Endothelial cell (in vitro differentiated cells): ENCODE measurements at regions not wholly inside any gene's neighbourhood (a gene's known extent, or its start where the extent isn't known, plus 50 kb on each side); places are given as distances from the start of the nearest gene placed in this dataset.

ENCODE experiments used
- DNase-seq: peaks from one replicate; pipeline ENCODE4 v3.0.0; 2021; ENCODE audit warnings: low spot score
- H3K27ac Mint-ChIP-seq: one replicate; pipeline ENCODE4 v1.8.0; 2021; ENCODE audit warnings: mixed read lengths, inconsistent platforms; ENCODE audit not compliant: unreplicated experiment
- H3K27me3 Mint-ChIP-seq: one replicate; pipeline ENCODE4 v1.8.0; 2021; ENCODE audit warnings: mild to moderate bottlenecking, moderate library complexity, mixed read lengths, inconsistent platforms; ENCODE audit not compliant: unreplicated experiment
- H3K36me3 Mint-ChIP-seq: one replicate; pipeline ENCODE4 v1.8.0; 2021; ENCODE audit warnings: mild to moderate bottlenecking, low read depth, mixed read lengths, inconsistent platforms; ENCODE audit not compliant: unreplicated experiment
- H3K4me1 Mint-ChIP-seq: one replicate; pipeline ENCODE4 v1.8.0; 2021; ENCODE audit warnings: mild to moderate bottlenecking, mixed read lengths, inconsistent platforms; ENCODE audit not compliant: unreplicated experiment
- H3K4me3 Mint-ChIP-seq: one replicate; pipeline ENCODE4 v1.8.0; 2021; ENCODE audit warnings: mild to moderate bottlenecking, mixed read lengths, inconsistent platforms; ENCODE audit not compliant: unreplicated experiment
- H3K9me3 Mint-ChIP-seq: one replicate; pipeline ENCODE4 v1.8.0; 2021; ENCODE audit warnings: mixed read lengths, inconsistent platforms; ENCODE audit not compliant: unreplicated experiment
- TF ChIP-seq, protein P1 (sequence below): fragments of 200-600 bp; sonication (generic); IDR thresholded peaks from one replicate; pipeline ENCODE4 v1.5.0; 2021; ENCODE audit warnings: antibody characterized with exemption; ENCODE audit not compliant: unreplicated experiment

DNA sequence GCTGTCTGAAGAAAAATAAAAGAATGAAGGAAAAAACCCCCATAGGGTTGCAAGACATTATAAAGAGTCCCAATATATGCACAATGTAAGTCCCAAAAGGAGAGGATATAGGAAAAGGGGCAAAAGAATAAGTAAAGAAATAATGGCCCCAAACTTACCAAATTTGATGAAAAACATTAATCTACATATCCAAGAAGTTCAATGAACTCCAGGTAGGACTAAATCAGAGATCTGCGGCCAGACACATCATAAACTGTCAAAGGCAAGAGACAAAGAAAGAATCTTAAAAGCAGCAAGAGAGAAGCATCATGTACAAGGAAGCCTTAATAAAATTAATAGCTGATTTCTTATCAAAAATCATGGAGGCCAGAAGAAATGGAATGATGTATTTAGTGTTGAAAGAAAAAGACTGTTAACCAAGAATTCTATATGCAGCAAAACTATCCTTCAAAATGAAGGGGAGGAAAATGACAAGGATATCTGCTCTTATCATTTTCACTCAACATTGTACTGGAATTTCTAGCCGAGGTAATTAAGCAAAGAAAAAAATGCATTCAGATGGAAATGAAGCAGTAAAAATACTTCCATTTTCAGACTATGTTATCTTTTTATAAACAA lies 95.7 kb upstream of the GLI3 start:
- Mint-ChIP-seq H3K27me3 (no peaks in the 10 kb centered on the region), H3K4me1 (peaks cover 5% of the 10 kb centered on the region), H3K27ac (no peak overlapping the region), H3K4me3 (no peak overlapping the region), H3K36me3 (no peaks in the 10 kb centered on the region), H3K9me3 (peaks cover 4% of the 10 kb centered on the region)
- TF ChIP-seq, protein P1, sequence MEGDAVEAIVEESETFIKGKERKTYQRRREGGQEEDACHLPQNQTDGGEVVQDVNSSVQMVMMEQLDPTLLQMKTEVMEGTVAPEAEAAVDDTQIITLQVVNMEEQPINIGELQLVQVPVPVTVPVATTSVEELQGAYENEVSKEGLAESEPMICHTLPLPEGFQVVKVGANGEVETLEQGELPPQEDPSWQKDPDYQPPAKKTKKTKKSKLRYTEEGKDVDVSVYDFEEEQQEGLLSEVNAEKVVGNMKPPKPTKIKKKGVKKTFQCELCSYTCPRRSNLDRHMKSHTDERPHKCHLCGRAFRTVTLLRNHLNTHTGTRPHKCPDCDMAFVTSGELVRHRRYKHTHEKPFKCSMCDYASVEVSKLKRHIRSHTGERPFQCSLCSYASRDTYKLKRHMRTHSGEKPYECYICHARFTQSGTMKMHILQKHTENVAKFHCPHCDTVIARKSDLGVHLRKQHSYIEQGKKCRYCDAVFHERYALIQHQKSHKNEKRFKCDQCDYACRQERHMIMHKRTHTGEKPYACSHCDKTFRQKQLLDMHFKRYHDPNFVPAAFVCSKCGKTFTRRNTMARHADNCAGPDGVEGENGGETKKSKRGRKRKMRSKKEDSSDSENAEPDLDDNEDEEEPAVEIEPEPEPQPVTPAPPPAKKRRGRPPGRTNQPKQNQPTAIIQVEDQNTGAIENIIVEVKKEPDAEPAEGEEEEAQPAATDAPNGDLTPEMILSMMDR, result no peak
- no peak for DNase-seq

GRCh38 chr7:42319631-42320030 lies 82.6 kb upstream of the GLI3 start:
- TF ChIP-seq, protein P1, result no peak
- H3K36me3 Mint-ChIP-seq, result no peaks in the 10 kb centered on the region

GRCh38 chr7:42315631-42316030 lies 78.6 kb upstream of the GLI3 start:
- peaks cover 6% of the 10 kb centered on the region for H3K9me3 Mint-ChIP-seq
- no peak overlapping the region for H3K27ac Mint-ChIP-seq
- no peak overlapping the region for H3K4me3 Mint-ChIP-seq
- H3K27me3 Mint-ChIP-seq, result no peaks in the 10 kb centered on the region
- DNase-seq, result no peak
- no peaks in the 10 kb centered on the region for H3K36me3 Mint-ChIP-seq
- TF ChIP-seq, protein P1, result no peak
- peaks cover 17% of the 10 kb centered on the region for H3K4me1 Mint-ChIP-seq

More at GRCh38 chr7:42319631-42320030, 82.6 kb upstream of the GLI3 start:
- Mint-ChIP-seq H3K27me3 (no peaks in the 10 kb centered on the region), H3K27ac (no peak overlapping the region), H3K9me3 (no peaks in the 10 kb centered on the region), H3K4me1 (peaks cover 18% of the 10 kb centered on the region), H3K4me3 (no peak overlapping the region)
- DNase-seq, result no peak

- Mint-ChIP-seq H3K9me3 (peaks cover 6% of the 10 kb centered on the region), H3K27ac (no peak overlapping the region), H3K36me3 (no peaks in the 10 kb centered on the region), H3K4me1 (peaks cover 17% of the 10 kb centered on the region), H3K4me3 (no peak overlapping the region), H3K27me3 (no peaks in the 10 kb centered on the region)
- TF ChIP-seq, protein P1, result no peak
- no peak for DNase-seq
Measured at GRCh38 chr7:42315103-42315502, 78.1 kb upstream of the GLI3 start.

DNA sequence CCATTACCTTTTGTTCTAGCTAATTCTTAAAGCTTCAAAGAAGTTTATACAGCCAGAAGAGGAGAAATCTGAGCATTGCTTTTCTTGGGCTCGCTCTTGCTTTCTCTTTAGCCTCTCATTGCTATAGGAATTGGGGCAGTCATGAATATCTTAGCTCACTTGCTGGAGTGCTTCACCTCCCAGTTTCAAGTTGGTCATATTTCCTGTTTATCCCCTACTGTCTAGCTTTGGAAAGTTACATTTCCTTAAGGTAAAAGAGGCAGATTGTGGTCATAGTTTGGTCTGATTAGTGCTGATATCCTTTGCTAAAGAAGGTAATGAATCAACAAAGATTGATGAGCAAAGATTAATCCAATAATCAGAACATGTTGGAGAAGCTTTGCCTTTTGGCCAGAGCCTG lies 77.7 kb upstream of the GLI3 start:
- H3K27ac Mint-ChIP-seq, result no peak overlapping the region

More for the DNA sequence above, 77.7 kb upstream of the GLI3 start:
- Mint-ChIP-seq H3K36me3 (no peaks in the 10 kb centered on the region), H3K4me1 (peaks cover 17% of the 10 kb centered on the region), H3K4me3 (no peak overlapping the region), H3K9me3 (peaks cover 6% of the 10 kb centered on the region), H3K27me3 (no peaks in the 10 kb centered on the region)
- TF ChIP-seq, protein P1, result no peak
- no peak for DNase-seq
